Progenitor cell of endocrine pancreas (in vitro differentiated cells): ENCODE measurements at regions not wholly inside any gene's neighbourhood (a gene's known extent, or its start where the extent isn't known, plus 50 kb on each side); places are given as distances from the start of the nearest gene placed in this dataset.
A peak's percentile ranks its signal among the peaks of the same experiment; 100 is the strongest.

Experiments
- DNase-seq: peaks from one replicate; pipeline ENCODE4 v3.0.0; 2021; ENCODE audit warnings: low spot score; ENCODE audit not compliant: unreplicated experiment
- H3K27ac Mint-ChIP-seq: 2 replicates; pipeline ENCODE4 v1.8.0; 2021; ENCODE audit warnings: mild to moderate bottlenecking, moderate library complexity, mixed read lengths
- H3K27me3 Mint-ChIP-seq: 2 replicates; pipeline ENCODE4 v1.8.0; 2021; ENCODE audit warnings: mixed read lengths
- H3K36me3 Mint-ChIP-seq: 2 replicates; pipeline ENCODE4 v1.8.0; 2022; ENCODE audit warnings: mixed read lengths; ENCODE audit not compliant: insufficient read depth
- H3K4me1 Mint-ChIP-seq: 2 replicates; pipeline ENCODE4 v1.8.0; 2021; ENCODE audit warnings: low read depth, mixed read lengths
- H3K4me3 Mint-ChIP-seq: 2 replicates; pipeline ENCODE4 v1.8.0; 2021; ENCODE audit warnings: low read depth, mild to moderate bottlenecking, moderate library complexity, mixed read lengths
- H3K9me3 Mint-ChIP-seq: 2 replicates; pipeline ENCODE4 v1.8.0; 2021; ENCODE audit warnings: low read depth, mixed read lengths
- TF ChIP-seq, protein P1 (sequence below): fragments of 200-600 bp; sonication (generic); IDR thresholded peaks from one replicate; pipeline ENCODE4 v1.5.0; 2021; ENCODE audit warnings: antibody characterized with exemption, mild to moderate bottlenecking; ENCODE audit not compliant: unreplicated experiment

DNA sequence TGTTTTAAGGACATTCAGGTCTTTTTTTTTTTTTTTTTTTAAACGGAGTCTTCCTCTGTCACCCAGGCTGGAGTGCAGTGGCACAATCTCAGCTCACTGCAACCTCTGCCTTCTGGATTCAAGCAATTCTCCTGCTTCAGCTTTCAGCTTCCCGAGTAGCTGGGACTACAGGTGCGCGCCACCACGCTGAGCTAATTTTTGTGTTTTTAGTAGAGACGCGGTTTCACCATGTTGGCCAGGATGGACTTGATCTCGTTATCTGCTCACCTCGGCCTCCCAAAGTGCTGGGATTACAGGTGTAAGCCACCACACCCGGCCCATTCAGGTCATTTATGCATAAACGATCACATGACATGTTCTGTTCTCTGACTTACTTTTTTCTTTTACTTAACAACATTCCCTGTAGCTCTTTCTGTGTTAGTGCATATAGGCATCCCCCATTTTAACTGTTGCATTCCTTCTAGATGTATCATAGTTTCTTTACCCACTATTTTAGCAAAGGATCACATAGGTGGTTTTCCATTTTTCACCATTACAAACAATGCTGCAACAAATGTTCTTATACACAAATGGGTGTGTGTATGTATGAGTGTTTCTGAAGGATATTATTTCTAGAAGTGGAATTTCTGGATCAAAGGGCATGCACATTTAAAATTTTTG is 74.2 kb downstream of the ARF6 start:
- no peaks in the 10 kb centered on the region for H3K27me3 Mint-ChIP-seq
- no peak overlapping the region for H3K4me3 Mint-ChIP-seq
- DNase-seq = no peak
- H3K4me1 Mint-ChIP-seq = peaks cover 42% of the 10 kb centered on the region
- H3K36me3 Mint-ChIP-seq = no peaks in the 10 kb centered on the region
- TF ChIP-seq, protein P1, sequence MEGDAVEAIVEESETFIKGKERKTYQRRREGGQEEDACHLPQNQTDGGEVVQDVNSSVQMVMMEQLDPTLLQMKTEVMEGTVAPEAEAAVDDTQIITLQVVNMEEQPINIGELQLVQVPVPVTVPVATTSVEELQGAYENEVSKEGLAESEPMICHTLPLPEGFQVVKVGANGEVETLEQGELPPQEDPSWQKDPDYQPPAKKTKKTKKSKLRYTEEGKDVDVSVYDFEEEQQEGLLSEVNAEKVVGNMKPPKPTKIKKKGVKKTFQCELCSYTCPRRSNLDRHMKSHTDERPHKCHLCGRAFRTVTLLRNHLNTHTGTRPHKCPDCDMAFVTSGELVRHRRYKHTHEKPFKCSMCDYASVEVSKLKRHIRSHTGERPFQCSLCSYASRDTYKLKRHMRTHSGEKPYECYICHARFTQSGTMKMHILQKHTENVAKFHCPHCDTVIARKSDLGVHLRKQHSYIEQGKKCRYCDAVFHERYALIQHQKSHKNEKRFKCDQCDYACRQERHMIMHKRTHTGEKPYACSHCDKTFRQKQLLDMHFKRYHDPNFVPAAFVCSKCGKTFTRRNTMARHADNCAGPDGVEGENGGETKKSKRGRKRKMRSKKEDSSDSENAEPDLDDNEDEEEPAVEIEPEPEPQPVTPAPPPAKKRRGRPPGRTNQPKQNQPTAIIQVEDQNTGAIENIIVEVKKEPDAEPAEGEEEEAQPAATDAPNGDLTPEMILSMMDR = no peak
- peaks cover 3% of the 10 kb centered on the region for H3K9me3 Mint-ChIP-seq
- H3K27ac Mint-ChIP-seq = peak overlapping the region; percentile 96

DNA sequence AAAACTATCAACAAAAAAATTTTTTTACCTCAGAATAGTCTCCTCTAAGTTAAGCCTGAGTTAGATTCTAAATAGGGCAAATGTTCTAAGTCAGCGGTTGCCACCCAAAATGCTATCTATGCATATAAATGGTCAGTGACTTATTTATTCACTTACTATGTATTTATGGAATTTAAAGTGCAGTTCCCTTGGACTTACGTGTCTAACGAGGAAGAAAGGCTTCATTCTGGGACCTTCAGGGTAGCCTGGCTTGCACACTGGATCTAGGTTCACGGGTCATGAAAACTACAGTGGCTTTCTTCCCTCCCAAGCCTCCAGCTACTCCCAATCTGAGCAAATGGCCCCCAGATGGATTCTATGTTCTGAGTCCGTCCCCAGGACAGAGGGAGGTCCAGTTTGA is 77.1 kb downstream of the ARF6 start:
- H3K4me3 Mint-ChIP-seq = no peak overlapping the region
- peaks cover 52% of the 10 kb centered on the region for H3K4me1 Mint-ChIP-seq
- TF ChIP-seq, protein P1 = no peak
- peak overlapping the region; percentile 96 for H3K27ac Mint-ChIP-seq
- no peaks in the 10 kb centered on the region for H3K27me3 Mint-ChIP-seq
- peaks cover 3% of the 10 kb centered on the region for H3K9me3 Mint-ChIP-seq
- DNase-seq = no peak
- no peaks in the 10 kb centered on the region for H3K36me3 Mint-ChIP-seq

DNA sequence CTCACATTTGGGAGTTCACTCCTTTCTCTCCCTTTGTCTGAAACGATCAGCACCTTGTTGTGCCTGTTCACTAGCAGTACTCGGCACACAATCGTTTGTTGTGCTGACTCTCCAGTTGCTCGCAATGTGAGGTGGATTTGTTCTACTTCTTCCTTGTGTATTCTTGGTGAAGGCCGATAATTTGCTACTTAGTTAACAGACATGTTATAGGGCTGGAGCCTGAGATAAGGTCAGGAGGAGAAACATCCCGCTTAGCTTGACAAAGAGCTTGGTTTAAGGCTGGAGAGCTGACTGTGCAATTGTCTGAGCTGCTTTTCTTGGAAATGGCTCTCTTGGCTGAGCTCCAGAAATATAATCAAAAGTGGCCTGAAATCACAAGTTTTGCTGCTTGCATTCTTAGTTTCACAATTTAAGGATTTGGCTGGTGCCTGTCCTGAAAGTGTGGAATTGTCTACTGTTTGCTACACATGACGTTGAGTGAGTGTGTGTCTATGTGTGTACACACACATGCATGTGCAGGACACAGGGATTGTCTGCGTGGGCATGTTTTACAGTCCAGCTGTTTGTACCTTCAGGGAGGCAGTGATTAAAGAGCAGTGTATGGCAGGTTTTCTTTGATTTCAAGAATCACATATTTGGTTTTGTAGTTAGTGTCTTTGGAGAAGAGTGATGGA is 77.7 kb downstream of the ARF6 start:
- TF ChIP-seq, protein P1 = no peak
- H3K4me3 Mint-ChIP-seq = no peak overlapping the region
- peak overlapping the region; percentile 96 for H3K27ac Mint-ChIP-seq
- H3K36me3 Mint-ChIP-seq = no peaks in the 10 kb centered on the region
- peaks cover 3% of the 10 kb centered on the region for H3K9me3 Mint-ChIP-seq
- DNase-seq = no peak
- H3K4me1 Mint-ChIP-seq = peaks cover 49% of the 10 kb centered on the region
- no peaks in the 10 kb centered on the region for H3K27me3 Mint-ChIP-seq

DNA sequence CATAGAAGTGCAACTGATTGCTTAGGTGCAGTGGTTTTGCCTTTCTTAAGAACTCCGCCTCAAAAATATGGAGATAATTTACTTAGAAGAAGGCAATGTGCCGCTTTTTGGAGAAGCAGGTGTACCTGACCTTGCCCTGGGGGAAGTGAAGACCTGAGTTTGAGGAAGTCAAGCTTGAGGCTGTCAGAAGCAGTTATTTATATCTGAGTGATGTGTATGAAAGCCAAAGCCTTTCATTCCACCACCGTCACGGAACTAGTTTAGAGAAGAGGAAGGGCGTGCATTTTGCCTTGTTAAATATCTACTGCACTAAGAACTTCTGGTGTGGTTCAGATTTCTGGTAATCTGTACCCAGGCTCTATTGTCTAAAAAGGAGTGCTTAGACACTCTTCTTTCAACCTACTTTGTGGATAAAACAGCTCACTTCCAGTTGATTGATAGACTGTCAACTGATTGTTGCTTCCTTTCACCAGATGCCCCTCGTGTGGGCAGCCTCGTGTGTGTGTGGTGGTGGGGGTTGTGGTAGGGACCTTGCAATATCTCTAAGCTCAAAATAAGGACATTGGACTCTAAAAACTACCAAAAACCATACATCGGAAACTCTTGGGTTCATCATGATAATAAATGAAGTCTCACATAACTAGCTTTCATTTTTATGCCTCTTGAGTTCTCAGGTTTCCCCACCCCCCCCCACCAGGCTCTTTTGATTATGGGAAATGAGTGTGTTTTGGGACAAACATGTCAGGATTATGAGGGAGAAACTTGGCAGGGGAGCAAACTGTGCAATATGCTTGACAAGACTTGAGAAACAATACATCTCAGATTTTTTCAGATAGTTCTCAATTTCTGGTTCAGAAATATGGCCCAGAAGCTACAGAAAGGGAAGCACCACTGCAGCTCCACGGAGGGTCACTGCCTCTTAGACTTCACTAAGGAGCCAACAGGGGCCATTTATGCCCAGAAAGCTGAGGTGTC is 78.6 kb downstream of the ARF6 start:
- TF ChIP-seq, protein P1 = no peak
- no peak for DNase-seq
- Mint-ChIP-seq H3K4me3 (no peak overlapping the region), H3K27ac (peak overlapping the region; percentile 59), H3K36me3 (no peaks in the 10 kb centered on the region), H3K9me3 (peaks cover 3% of the 10 kb centered on the region), H3K4me1 (peaks cover 45% of the 10 kb centered on the region), H3K27me3 (no peaks in the 10 kb centered on the region)

DNA sequence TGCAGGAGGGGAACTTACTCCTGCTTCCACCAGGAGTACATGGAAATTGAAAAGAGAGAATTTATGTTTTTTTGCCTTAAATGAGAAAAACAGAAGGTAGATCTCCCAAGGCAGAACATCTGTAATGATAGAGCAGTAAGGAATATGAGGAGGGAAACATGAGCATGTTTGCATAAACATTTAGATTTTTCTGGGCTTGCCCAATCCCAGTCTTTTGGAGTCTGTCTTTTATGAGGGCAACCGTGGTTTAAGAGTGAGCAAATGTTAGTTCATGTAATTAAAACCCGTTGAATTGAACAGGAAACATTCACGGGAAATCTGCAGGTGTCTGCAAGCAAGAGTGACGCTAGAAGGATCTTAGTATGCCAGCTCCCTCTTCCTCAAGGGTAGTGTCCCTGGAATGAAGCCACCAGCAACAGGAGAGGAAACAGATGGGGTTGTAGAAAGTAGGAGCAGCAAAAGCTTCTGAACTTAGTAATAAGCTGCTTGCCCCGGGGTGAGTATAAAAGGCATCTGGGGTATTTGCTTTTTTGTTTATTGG is 79.3 kb downstream of the ARF6 start:
- H3K27ac Mint-ChIP-seq = peak overlapping the region; percentile 77
- H3K9me3 Mint-ChIP-seq = no peaks in the 10 kb centered on the region
- TF ChIP-seq, protein P1 = no peak
- no peak overlapping the region for H3K4me3 Mint-ChIP-seq
- no peaks in the 10 kb centered on the region for H3K27me3 Mint-ChIP-seq
- H3K4me1 Mint-ChIP-seq = peaks cover 42% of the 10 kb centered on the region
- H3K36me3 Mint-ChIP-seq = no peaks in the 10 kb centered on the region
- DNase-seq = no peak
